ENCODE measurements at regions not wholly inside any gene's neighbourhood (a gene's known extent, or its start where the extent isn't known, plus 50 kb on each side); places are given as distances from the start of the nearest gene placed in this dataset.

GRCh38 chr6:137434640-137435039 lies 59.6 kb downstream of the OLIG3 start:
- Histone ChIP-seq H3K79me2 (ENCODE audit: control insufficient read depth, insufficient read depth, low read length) (no peaks in the 10 kb centered on the region), H3K4ac (ENCODE audit: low read depth, low read length) (no peak overlapping the region), H2BK15ac (replicated peaks; ENCODE audit: low read depth) (no peak overlapping the region), H2AK5ac (ENCODE audit: low read length) (no peak overlapping the region), H3K27me3 (ENCODE audit: insufficient read depth, low read length, poor library complexity) (no peaks in the 10 kb centered on the region), H3K79me1 (ENCODE audit: low read length) (no peaks in the 10 kb centered on the region), H4K8ac (ENCODE audit: low read depth, low read length) (no peak overlapping the region), H2BK120ac (ENCODE audit: low read depth, low read length) (no peak overlapping the region), H3K36me3 (ENCODE audit: control insufficient read depth, insufficient read depth, low read length) (no peaks in the 10 kb centered on the region), H3K27ac (ENCODE audit: low read depth, low read length) (no peak overlapping the region), H3K18ac (ENCODE audit: low read length) (no peak overlapping the region), H3K23ac (ENCODE audit: low read length) (no peak overlapping the region), H2BK5ac (ENCODE audit: low read length) (no peak overlapping the region), H3K4me3 (ENCODE audit: low read length) (no peak overlapping the region), H3K56ac (ENCODE audit: low read length) (no peak overlapping the region), H3K4me2 (ENCODE audit: low read length) (no peak overlapping the region), H3K4me1 (ENCODE audit: control insufficient read depth, low read depth, low read length) (no peaks in the 10 kb centered on the region), H3K9ac (ENCODE audit: low read length) (no peak overlapping the region), H4K5ac (ENCODE audit: low read length) (no peak overlapping the region)
- no peak for DNase-seq
- WGBS (ENCODE audit: extremely low coverage, insufficient coverage, low lambda C conversion rate): 100% methylated on average over 1 of the region's 4 CpGs

- Histone ChIP-seq H3K56ac (ENCODE audit: low read length) (no peak overlapping the region), H3K79me1 (ENCODE audit: low read length) (no peaks in the 10 kb centered on the region), H3K36me3 (ENCODE audit: control insufficient read depth, insufficient read depth, low read length) (no peaks in the 10 kb centered on the region), H3K27me3 (ENCODE audit: insufficient read depth, low read length, poor library complexity) (no peaks in the 10 kb centered on the region), H3K79me2 (ENCODE audit: control insufficient read depth, insufficient read depth, low read length) (no peaks in the 10 kb centered on the region), H3K4me2 (ENCODE audit: low read length) (no peak overlapping the region), H3K4ac (ENCODE audit: low read depth, low read length) (no peak overlapping the region), H3K9ac (ENCODE audit: low read length) (no peak overlapping the region), H3K4me1 (ENCODE audit: control insufficient read depth, low read depth, low read length) (no peaks in the 10 kb centered on the region), H3K4me3 (ENCODE audit: low read length) (no peak overlapping the region), H2BK5ac (ENCODE audit: low read length) (no peak overlapping the region), H3K23ac (ENCODE audit: low read length) (no peak overlapping the region), H4K5ac (ENCODE audit: low read length) (no peak overlapping the region), H3K27ac (ENCODE audit: low read depth, low read length) (no peak overlapping the region), H2BK15ac (replicated peaks; ENCODE audit: low read depth) (no peak overlapping the region), H2AK5ac (ENCODE audit: low read length) (no peak overlapping the region), H2BK120ac (ENCODE audit: low read depth, low read length) (no peak overlapping the region), H3K18ac (ENCODE audit: low read length) (no peak overlapping the region), H4K8ac (ENCODE audit: low read depth, low read length) (no peak overlapping the region)
- DNase-seq: no peak
- no CpG with 5 or more reads among the region's 4 CpGs for WGBS (ENCODE audit: extremely low coverage, insufficient coverage, low lambda C conversion rate)
Measured at GRCh38 chr6:137432054-137432611, 62.1 kb downstream of the OLIG3 start.

- no peaks in the 10 kb centered on the region for H3K79me2 ChIP-seq (ENCODE audit: control insufficient read depth, insufficient read depth, low read length)
- H2BK120ac ChIP-seq (ENCODE audit: low read depth, low read length): no peak overlapping the region
- no peak for DNase-seq
- no peaks in the 10 kb centered on the region for H3K36me3 ChIP-seq (ENCODE audit: control insufficient read depth, insufficient read depth, low read length)
- no peak overlapping the region for H3K4me3 ChIP-seq (ENCODE audit: low read length)
- H3K4me1 ChIP-seq (ENCODE audit: control insufficient read depth, low read depth, low read length): no peaks in the 10 kb centered on the region
- H3K9ac ChIP-seq (ENCODE audit: low read length): no peak overlapping the region
- no peaks in the 10 kb centered on the region for H3K27me3 ChIP-seq (ENCODE audit: insufficient read depth, low read length, poor library complexity)
- no peak overlapping the region for H3K23ac ChIP-seq (ENCODE audit: low read length)
- H3K4ac ChIP-seq (ENCODE audit: low read depth, low read length): no peak overlapping the region
- no peak overlapping the region for H2BK15ac ChIP-seq (replicated peaks; ENCODE audit: low read depth)
- no CpG with 5 or more reads among the region's 4 CpGs for WGBS (ENCODE audit: extremely low coverage, insufficient coverage, low lambda C conversion rate)
- no peak overlapping the region for H4K5ac ChIP-seq (ENCODE audit: low read length)
- H3K18ac ChIP-seq (ENCODE audit: low read length): no peak overlapping the region
- H3K27ac ChIP-seq (ENCODE audit: low read depth, low read length): no peak overlapping the region
- H4K8ac ChIP-seq (ENCODE audit: low read depth, low read length): no peak overlapping the region
- H3K56ac ChIP-seq (ENCODE audit: low read length): no peak overlapping the region
- H3K4me2 ChIP-seq (ENCODE audit: low read length): no peak overlapping the region
- H3K79me1 ChIP-seq (ENCODE audit: low read length): no peaks in the 10 kb centered on the region
- no peak overlapping the region for H2AK5ac ChIP-seq (ENCODE audit: low read length)
- no peak overlapping the region for H2BK5ac ChIP-seq (ENCODE audit: low read length)
Measured at GRCh38 chr6:137430954-137431353, 63.2 kb downstream of the OLIG3 start.

GRCh38 chr6:137427656-137428290 lies 66.4 kb downstream of the OLIG3 start:
- H3K36me3 ChIP-seq (ENCODE audit: control insufficient read depth, insufficient read depth, low read length): no peaks in the 10 kb centered on the region
- no peak overlapping the region for H4K8ac ChIP-seq (ENCODE audit: low read depth, low read length)
- H3K4ac ChIP-seq (ENCODE audit: low read depth, low read length): no peak overlapping the region
- no peak overlapping the region for H2BK120ac ChIP-seq (ENCODE audit: low read depth, low read length)
- no peaks in the 10 kb centered on the region for H3K4me1 ChIP-seq (ENCODE audit: control insufficient read depth, low read depth, low read length)
- no peaks in the 10 kb centered on the region for H3K79me1 ChIP-seq (ENCODE audit: low read length)
- H3K4me3 ChIP-seq (ENCODE audit: low read length): no peak overlapping the region
- no peaks in the 10 kb centered on the region for H3K79me2 ChIP-seq (ENCODE audit: control insufficient read depth, insufficient read depth, low read length)
- no peak overlapping the region for H3K27ac ChIP-seq (ENCODE audit: low read depth, low read length)
- H2BK5ac ChIP-seq (ENCODE audit: low read length): no peak overlapping the region
- H2BK15ac ChIP-seq (replicated peaks; ENCODE audit: low read depth): no peak overlapping the region
- no peak overlapping the region for H3K56ac ChIP-seq (ENCODE audit: low read length)
- no peak overlapping the region for H2AK5ac ChIP-seq (ENCODE audit: low read length)
- no peak overlapping the region for H3K18ac ChIP-seq (ENCODE audit: low read length)
- no peak overlapping the region for H4K5ac ChIP-seq (ENCODE audit: low read length)
- no peak for DNase-seq
- no peak overlapping the region for H3K4me2 ChIP-seq (ENCODE audit: low read length)
- no peaks in the 10 kb centered on the region for H3K27me3 ChIP-seq (ENCODE audit: insufficient read depth, low read length, poor library complexity)
- WGBS (ENCODE audit: extremely low coverage, insufficient coverage, low lambda C conversion rate): no CpG with 5 or more reads among the region's 7 CpGs
- no peak overlapping the region for H3K23ac ChIP-seq (ENCODE audit: low read length)
- no peak overlapping the region for H3K9ac ChIP-seq (ENCODE audit: low read length)

GRCh38 chr6:137426007-137426689 lies 68.0 kb downstream of the OLIG3 start:
- no CpG with 5 or more reads among the region's 2 CpGs for WGBS (ENCODE audit: extremely low coverage, insufficient coverage, low lambda C conversion rate)

More at GRCh38 chr6:137426007-137426689, 68.0 kb downstream of the OLIG3 start:
- Histone ChIP-seq H3K23ac (ENCODE audit: low read length) (no peak overlapping the region), H4K8ac (ENCODE audit: low read depth, low read length) (no peak overlapping the region), H3K4ac (ENCODE audit: low read depth, low read length) (no peak overlapping the region), H3K56ac (ENCODE audit: low read length) (no peak overlapping the region), H3K27me3 (ENCODE audit: insufficient read depth, low read length, poor library complexity) (no peaks in the 10 kb centered on the region), H3K79me1 (ENCODE audit: low read length) (no peaks in the 10 kb centered on the region), H2AK5ac (ENCODE audit: low read length) (no peak overlapping the region), H3K4me1 (ENCODE audit: control insufficient read depth, low read depth, low read length) (no peaks in the 10 kb centered on the region), H3K18ac (ENCODE audit: low read length) (no peak overlapping the region), H3K36me3 (ENCODE audit: control insufficient read depth, insufficient read depth, low read length) (no peaks in the 10 kb centered on the region), H3K4me3 (ENCODE audit: low read length) (no peak overlapping the region), H2BK15ac (replicated peaks; ENCODE audit: low read depth) (no peak overlapping the region), H3K9ac (ENCODE audit: low read length) (no peak overlapping the region), H3K4me2 (ENCODE audit: low read length) (no peak overlapping the region), H2BK5ac (ENCODE audit: low read length) (no peak overlapping the region), H3K27ac (ENCODE audit: low read depth, low read length) (no peak overlapping the region), H2BK120ac (ENCODE audit: low read depth, low read length) (no peak overlapping the region), H4K5ac (ENCODE audit: low read length) (no peak overlapping the region), H3K79me2 (ENCODE audit: control insufficient read depth, insufficient read depth, low read length) (no peaks in the 10 kb centered on the region)
- no peak for DNase-seq

Data from mesendoderm (in vitro differentiated cells).